ENCODE measurements at regions not wholly inside any gene's neighbourhood (a gene's known extent, or its start where the extent isn't known, plus 50 kb on each side); places are given as distances from the start of the nearest gene placed in this dataset.

GRCh38 chr9:74037274-74037673 is 459.9 kb upstream of the RORB start:
- no peaks in the 10 kb centered on the region for H3K27me3 Mint-ChIP-seq (ENCODE audit: insufficient read depth, low read depth)
- no peaks in the 10 kb centered on the region for H3F3A ChIP-seq (ENCODE audit: low read depth)

GRCh38 chr9:74041588-74041987 is 455.5 kb upstream of the RORB start:
- Histone ChIP-seq H3K9ac (no peak overlapping the region), H3K79me2 (ENCODE audit: low read depth) (no peaks in the 10 kb centered on the region), H3K4me1 (no peaks in the 10 kb centered on the region), H2AFZ (replicated peaks) (no peak overlapping the region), H3K27ac (no peak overlapping the region), H3K9me3 (ENCODE audit: low read depth) (no peaks in the 10 kb centered on the region), H4K20me1 (ENCODE audit: low read depth) (no peaks in the 10 kb centered on the region), H3K27me3 (no peaks in the 10 kb centered on the region), H3K36me3 (no peaks in the 10 kb centered on the region), H3K4me3 (no peak overlapping the region), H3K4me2 (no peak overlapping the region), H3F3A (ENCODE audit: low read depth) (no peaks in the 10 kb centered on the region)
- Mint-ChIP-seq H3K9me3 (no peaks in the 10 kb centered on the region), H3K4me3 (no peak overlapping the region), H3K27ac (no peak overlapping the region), H3K36me3 (no peaks in the 10 kb centered on the region), H3K27me3 (ENCODE audit: insufficient read depth, low read depth) (no peaks in the 10 kb centered on the region), H3K4me1 (no peaks in the 10 kb centered on the region)
- TF ChIP-seq EZH2 (IDR thresholded peaks at IDR 0.05) = no peak
- TF ChIP-seq, protein P1, sequence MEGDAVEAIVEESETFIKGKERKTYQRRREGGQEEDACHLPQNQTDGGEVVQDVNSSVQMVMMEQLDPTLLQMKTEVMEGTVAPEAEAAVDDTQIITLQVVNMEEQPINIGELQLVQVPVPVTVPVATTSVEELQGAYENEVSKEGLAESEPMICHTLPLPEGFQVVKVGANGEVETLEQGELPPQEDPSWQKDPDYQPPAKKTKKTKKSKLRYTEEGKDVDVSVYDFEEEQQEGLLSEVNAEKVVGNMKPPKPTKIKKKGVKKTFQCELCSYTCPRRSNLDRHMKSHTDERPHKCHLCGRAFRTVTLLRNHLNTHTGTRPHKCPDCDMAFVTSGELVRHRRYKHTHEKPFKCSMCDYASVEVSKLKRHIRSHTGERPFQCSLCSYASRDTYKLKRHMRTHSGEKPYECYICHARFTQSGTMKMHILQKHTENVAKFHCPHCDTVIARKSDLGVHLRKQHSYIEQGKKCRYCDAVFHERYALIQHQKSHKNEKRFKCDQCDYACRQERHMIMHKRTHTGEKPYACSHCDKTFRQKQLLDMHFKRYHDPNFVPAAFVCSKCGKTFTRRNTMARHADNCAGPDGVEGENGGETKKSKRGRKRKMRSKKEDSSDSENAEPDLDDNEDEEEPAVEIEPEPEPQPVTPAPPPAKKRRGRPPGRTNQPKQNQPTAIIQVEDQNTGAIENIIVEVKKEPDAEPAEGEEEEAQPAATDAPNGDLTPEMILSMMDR (IDR thresholded peaks at IDR 0.05) = no peak
- TF ChIP-seq EZH2phosphoT487 (IDR thresholded peaks at IDR 0.05) = no peak
- no peak for DNase-seq (ENCODE audit: low spot score)

More at GRCh38 chr9:74037274-74037673, 459.9 kb upstream of the RORB start:
- Mint-ChIP-seq H3K4me3 (no peak overlapping the region), H3K36me3 (no peaks in the 10 kb centered on the region), H3K4me1 (no peaks in the 10 kb centered on the region), H3K27ac (no peak overlapping the region), H3K9me3 (no peaks in the 10 kb centered on the region)
- Histone ChIP-seq H3K79me2 (ENCODE audit: low read depth) (no peaks in the 10 kb centered on the region), H3K9me3 (ENCODE audit: low read depth) (no peaks in the 10 kb centered on the region), H3K4me1 (no peaks in the 10 kb centered on the region), H3K27me3 (no peaks in the 10 kb centered on the region), H3K36me3 (no peaks in the 10 kb centered on the region), H4K20me1 (ENCODE audit: low read depth) (no peaks in the 10 kb centered on the region), H2AFZ (replicated peaks) (no peak overlapping the region), H3K4me3 (no peak overlapping the region), H3K27ac (no peak overlapping the region), H3K9ac (no peak overlapping the region), H3K4me2 (no peak overlapping the region)
- no peak for TF ChIP-seq EZH2 (IDR thresholded peaks at IDR 0.05)
- TF ChIP-seq, protein P1 (IDR thresholded peaks at IDR 0.05) = no peak
- TF ChIP-seq EZH2phosphoT487 (IDR thresholded peaks at IDR 0.05) = no peak
- DNase-seq (ENCODE audit: low spot score) = no peak

DNA sequence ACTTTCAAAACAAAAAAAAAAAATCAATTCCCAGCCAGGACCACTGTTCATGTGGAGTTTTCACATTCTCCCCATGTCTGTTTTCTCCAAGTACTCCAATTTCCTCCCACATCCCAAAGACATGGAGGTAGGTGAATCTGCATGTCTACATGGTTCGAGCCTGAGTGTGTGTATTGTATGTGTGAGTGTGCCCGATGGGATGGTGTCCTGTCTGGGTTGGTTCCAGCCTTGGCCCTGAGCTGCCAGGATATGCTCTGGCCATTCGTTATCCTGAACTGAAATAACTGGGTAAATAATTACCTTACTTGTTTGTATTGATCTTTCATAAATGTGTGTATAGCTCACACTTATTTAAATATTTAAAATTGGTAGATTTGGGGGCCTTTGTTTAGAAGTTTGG is 452.3 kb upstream of the RORB start:
- H3K4me1 ChIP-seq = no peaks in the 10 kb centered on the region
- H3K27ac ChIP-seq = no peak overlapping the region
- Mint-ChIP-seq H3K4me1 (no peaks in the 10 kb centered on the region), H3K36me3 (no peaks in the 10 kb centered on the region), H3K27ac (no peak overlapping the region), H3K9me3 (no peaks in the 10 kb centered on the region), H3K27me3 (ENCODE audit: insufficient read depth, low read depth) (no peaks in the 10 kb centered on the region), H3K4me3 (no peak overlapping the region)
- no peak overlapping the region for H2AFZ ChIP-seq (replicated peaks)
- no peaks in the 10 kb centered on the region for H3K9me3 ChIP-seq (ENCODE audit: low read depth)
- no peaks in the 10 kb centered on the region for H4K20me1 ChIP-seq (ENCODE audit: low read depth)
- TF ChIP-seq EZH2phosphoT487 (IDR thresholded peaks at IDR 0.05) = no peak
- TF ChIP-seq EZH2 (IDR thresholded peaks at IDR 0.05) = no peak
- TF ChIP-seq, protein P1 (IDR thresholded peaks at IDR 0.05) = no peak
- H3K27me3 ChIP-seq = no peaks in the 10 kb centered on the region
- no peaks in the 10 kb centered on the region for H3F3A ChIP-seq (ENCODE audit: low read depth)
- no peak overlapping the region for H3K4me3 ChIP-seq
- H3K4me2 ChIP-seq = no peak overlapping the region
- DNase-seq (ENCODE audit: low spot score) = no peak
- no peak overlapping the region for H3K9ac ChIP-seq
- no peaks in the 10 kb centered on the region for H3K36me3 ChIP-seq
- no peaks in the 10 kb centered on the region for H3K79me2 ChIP-seq (ENCODE audit: low read depth)
